H1 (cell line): ENCODE measurements at regions not wholly inside any gene's neighbourhood (a gene's known extent, or its start where the extent isn't known, plus 50 kb on each side); places are given as distances from the start of the nearest gene placed in this dataset.

Experiments used
- CTCF ChIA-PET: fragments of 300-600 bp; sonication (Branson Sonifier 250); formaldehyde crosslinking; loops from one replicate; lab custom pipeline; 2021; ENCODE audit not compliant: partially characterized antibody; lab: Charles Lee
- POLR2A ChIA-PET: fragments of 300-600 bp; sonication (Branson Sonifier 250); formaldehyde crosslinking; loops from one replicate; lab custom pipeline; 2021; ENCODE audit warnings: inconsistent platforms; ENCODE audit not compliant: partially characterized antibody; lab: Charles Lee
- DNase-seq, 2 experiments: peaks; one replicate each; pipeline versions ENCODE4 v3.0.0 to v3.0.0-alpha.2; 2010 to 2022; ENCODE audit warnings: low spot score in 2 of 2, low read depth in 1 of 2, mixed read lengths in 1 of 2
- FAIRE-seq: peaks from 2 replicates; lab custom pipeline; 2011; peaks lifted over from hg19 to GRCh38; lab: Jason Lieb, UNC
- H2AFZ ChIP-seq: 2 replicates; pipeline ENCODE4 v1.8.1; 2012; ENCODE audit warnings: low read length, inconsistent platforms
- H2AK5ac ChIP-seq: 2 replicates; pipeline ENCODE4 v1.6.1; 2013; ENCODE audit warnings: low read depth, low read length
- H2BK120ac ChIP-seq: replicated peaks from 2 replicates; pipeline ENCODE3; 2013; ENCODE audit warnings: low read depth, low read length, inconsistent platforms
- H2BK12ac ChIP-seq: 2 replicates; pipeline ENCODE4 v1.6.1; 2013; ENCODE audit warnings: low read depth, low read length
- H2BK15ac ChIP-seq: 2 replicates; pipeline ENCODE4 v1.6.1; 2013; ENCODE audit warnings: low read length
- H2BK20ac ChIP-seq: 2 replicates; pipeline ENCODE4 v1.6.1; 2013; ENCODE audit warnings: low read length
- H2BK5ac ChIP-seq: 2 replicates; pipeline ENCODE4 v1.6.1; 2013; ENCODE audit warnings: low read depth, low read length
- H3K14ac ChIP-seq: 2 replicates; pipeline ENCODE4 v1.6.1; 2013; ENCODE audit warnings: inconsistent platforms; ENCODE audit not compliant: insufficient read length
- H3K18ac ChIP-seq: 2 replicates; pipeline ENCODE4 v1.6.1; 2013; ENCODE audit warnings: low read length; ENCODE audit errors: extremely low read depth
- H3K23ac ChIP-seq: 2 replicates; pipeline ENCODE4 v1.6.1; 2013; ENCODE audit warnings: inconsistent platforms; ENCODE audit not compliant: insufficient read length
- H3K23me2 ChIP-seq: 2 replicates; pipeline ENCODE4 v1.6.1; 2013; ENCODE audit warnings: low read depth, low read length
- H3K27ac ChIP-seq: 2 replicates; pipeline ENCODE4 v1.6.1; 2011; ENCODE audit warnings: low read depth, low read length, inconsistent platforms
- H3K27me3 ChIP-seq, 4 experiments: replicated peaks in 1 of 4; 1 replicate in 1 of 4; 2 replicates in 3 of 4; pipeline versions ENCODE4 v1.6.1 to v1.8.1; 2011 to 2013; ENCODE audit warnings: low read length in 3 of 4, mild to moderate bottlenecking in 3 of 4, inconsistent platforms in 2 of 4, mixed read lengths in 2 of 4, moderate library complexity in 1 of 4; ENCODE audit not compliant: control insufficient read depth in 3 of 4, insufficient read depth in 3 of 4; ENCODE audit errors: extremely low read depth in 1 of 4
- H3K36me3 ChIP-seq, 4 experiments: 2 replicates each; pipeline versions ENCODE4 v1.6.1 to v1.8.1; 2011 to 2013; ENCODE audit warnings: mild to moderate bottlenecking in 4 of 4, low read length in 3 of 4, moderate library complexity in 2 of 4, control low read depth in 1 of 4, inconsistent platforms in 1 of 4; ENCODE audit not compliant: insufficient read depth in 4 of 4, control insufficient read depth in 2 of 4
- H3K4ac ChIP-seq: replicated peaks from 2 replicates; pipeline ENCODE3; 2013; ENCODE audit warnings: low read length, low read depth, mixed read lengths, inconsistent platforms; ENCODE audit not compliant: insufficient read length
- H3K4me1 ChIP-seq, 4 experiments: replicated peaks in 1 of 4; 1 replicate in 1 of 4; 2 replicates in 3 of 4; pipeline versions ENCODE4 v1.6.1 to v1.8.1; 2011 to 2013; ENCODE audit warnings: low read length in 3 of 4, inconsistent platforms in 2 of 4, mixed read lengths in 1 of 4; ENCODE audit not compliant: insufficient read depth in 4 of 4, control insufficient read depth in 3 of 4
- H3K4me2 ChIP-seq, 2 experiments: 2 replicates each; pipeline versions ENCODE4 v1.6.1 to v1.8.1; 2011 to 2013; ENCODE audit warnings: low read depth in 2 of 2, low read length in 2 of 2, control low read depth in 1 of 2, inconsistent platforms in 1 of 2, mild to moderate bottlenecking in 1 of 2; ENCODE audit not compliant: insufficient read depth in 1 of 2
- H3K4me3 ChIP-seq, 4 experiments: fragments of 200-600, 300-600 bp in 1 of 4; sonication (generic), shearing (Covaris generic), sonication (Bioruptor Twin) in 1 of 4; 2 replicates each; pipeline versions ENCODE4 v1.5.1 to v1.8.1; 2011 to 2016; ENCODE audit warnings: low read length in 4 of 4, low read depth in 3 of 4, control low read depth in 2 of 4, inconsistent platforms in 2 of 4, mild to moderate bottlenecking in 2 of 4, mixed read lengths in 1 of 4, moderate library complexity in 1 of 4; ENCODE audit not compliant: insufficient read depth in 2 of 4; ENCODE audit errors: extremely low read depth in 1 of 4
- H3K56ac ChIP-seq: replicated peaks from 2 replicates; pipeline ENCODE3; 2013; ENCODE audit warnings: low read depth, mild to moderate bottlenecking, mixed read lengths, low read length, inconsistent platforms; ENCODE audit not compliant: insufficient read length
- H3K79me1 ChIP-seq: 2 replicates; pipeline ENCODE4 v1.6.1; 2013; ENCODE audit warnings: low read depth, low read length, control low read depth
- H3K79me2 ChIP-seq, 2 experiments: 2 replicates each; pipeline versions ENCODE4 v1.6.1 to v1.8.1; 2012 to 2013; ENCODE audit warnings: low read length in 2 of 2, mild to moderate bottlenecking in 2 of 2, inconsistent platforms in 1 of 2; ENCODE audit not compliant: insufficient read depth in 2 of 2, control insufficient read depth in 1 of 2
- H3K9ac ChIP-seq, 4 experiments: replicated peaks in 1 of 4; 1 replicate in 1 of 4; 2 replicates in 3 of 4; pipeline versions ENCODE4 v1.6.1 to v1.8.1; 2011 to 2013; ENCODE audit warnings: low read depth in 3 of 4, low read length in 3 of 4, control low read depth in 2 of 4, mild to moderate bottlenecking in 2 of 4, moderate library complexity in 2 of 4, inconsistent platforms in 1 of 4; ENCODE audit errors: extremely low read depth in 1 of 4
- H3K9me3 ChIP-seq, 2 experiments: 2 replicates each; pipeline versions ENCODE4 v1.6.1 to v1.8.1; 2012 to 2013; ENCODE audit warnings: mild to moderate bottlenecking in 2 of 2, moderate library complexity in 2 of 2, control low read depth in 1 of 2, inconsistent platforms in 1 of 2, low read depth in 1 of 2, low read length in 1 of 2, mixed read lengths in 1 of 2; ENCODE audit not compliant: insufficient read depth in 2 of 2
- H4K20me1 ChIP-seq, 2 experiments: replicated peaks in 1 of 2; 2 replicates each; pipeline versions ENCODE3 to v1.8.1; 2011 to 2013; ENCODE audit warnings: inconsistent platforms in 2 of 2, low read length in 2 of 2, mild to moderate bottlenecking in 1 of 2; ENCODE audit not compliant: insufficient read depth in 2 of 2, control insufficient read depth in 1 of 2
- H4K5ac ChIP-seq: 2 replicates; pipeline ENCODE4 v1.6.1; 2013; ENCODE audit warnings: low read length, low read depth, mixed read lengths, inconsistent platforms; ENCODE audit not compliant: insufficient read length
- H4K8ac ChIP-seq: 2 replicates; pipeline ENCODE4 v1.8.0; 2013; ENCODE audit warnings: mild to moderate bottlenecking, moderate library complexity, low read length, inconsistent platforms; ENCODE audit not compliant: insufficient read depth; ENCODE audit errors: extremely low read depth
- H4K91ac ChIP-seq: replicated peaks from 2 replicates; pipeline ENCODE3; 2013; ENCODE audit warnings: low read length, mixed read lengths, inconsistent platforms; ENCODE audit not compliant: insufficient read length
- BACH1 ChIP-seq: IDR thresholded peaks from 2 replicates; pipeline ENCODE4 v1.6.1; 2012; ENCODE audit warnings: low read length, improper control_type of control experiment
- EGR1 ChIP-seq: IDR thresholded peaks from 2 replicates; pipeline ENCODE4 v1.6.1; 2011; ENCODE audit warnings: low read depth, low read length, borderline replicate concordance
- GABPA ChIP-seq: IDR thresholded peaks from 2 replicates; pipeline ENCODE4 v1.6.1; 2011; ENCODE audit warnings: mild to moderate bottlenecking, low read length, moderate library complexity, borderline replicate concordance; ENCODE audit not compliant: insufficient read depth
- KDM5A ChIP-seq: fragments of 200-600 bp; IDR thresholded peaks from 2 replicates; pipeline ENCODE4 v1.7.1; 2012; ENCODE audit warnings: mild to moderate bottlenecking, low read length, inconsistent platforms, mixed read lengths
- PHF8 ChIP-seq: fragments of 200-600 bp; sonication (generic); conservative IDR thresholded peaks from 2 replicates; pipeline ENCODE4 v1.7.1; 2012; ENCODE audit warnings: low read depth, mild to moderate bottlenecking, inconsistent platforms, low read length, moderate library complexity
- POLR2AphosphoS5 ChIP-seq: IDR thresholded peaks from 2 replicates; pipeline ENCODE4 v1.6.1; 2011; ENCODE audit warnings: low read depth, low read length
- RFX5 ChIP-seq: IDR thresholded peaks from 2 replicates; pipeline ENCODE4 v1.6.1; 2011; ENCODE audit warnings: low read depth, low read length, improper control_type of control experiment, borderline replicate concordance
- SAP30 ChIP-seq: fragments of 300-600 bp; sonication (generic); IDR thresholded peaks from 2 replicates; pipeline ENCODE4 v1.7.1; 2012; ENCODE audit warnings: low read length, moderate library complexity, mild to moderate bottlenecking, inconsistent platforms; ENCODE audit not compliant: insufficient read depth, insufficient replicate concordance
- TAF7 ChIP-seq: optimal IDR thresholded peaks from 2 replicates; pipeline ENCODE3; 2011; ENCODE audit warnings: low read depth, mild to moderate bottlenecking, inconsistent platforms, low read length, moderate library complexity, borderline replicate concordance
- WGBS, 2 experiments: shearing (Covaris generic) in 1 of 2; methylation state at CpG; one replicate each; pipeline versions ENCODE4 v1.1.6 to v1.1.7; 2013 to 2015; ENCODE audit warnings: low lambda C conversion rate in 2 of 2, mixed read lengths in 2 of 2, inconsistent platforms in 1 of 2, low coverage in 1 of 2, missing lambda C conversion rate in 1 of 2; ENCODE audit not compliant: insufficient replicate concordance in 2 of 2, insufficient coverage in 1 of 2, insufficient read length in 1 of 2; ENCODE audit errors: extremely low coverage in 1 of 2, missing lambda C conversion rate in 1 of 2; 5-methylcytosine and 5-hydroxymethylcytosine counted together

DNA sequence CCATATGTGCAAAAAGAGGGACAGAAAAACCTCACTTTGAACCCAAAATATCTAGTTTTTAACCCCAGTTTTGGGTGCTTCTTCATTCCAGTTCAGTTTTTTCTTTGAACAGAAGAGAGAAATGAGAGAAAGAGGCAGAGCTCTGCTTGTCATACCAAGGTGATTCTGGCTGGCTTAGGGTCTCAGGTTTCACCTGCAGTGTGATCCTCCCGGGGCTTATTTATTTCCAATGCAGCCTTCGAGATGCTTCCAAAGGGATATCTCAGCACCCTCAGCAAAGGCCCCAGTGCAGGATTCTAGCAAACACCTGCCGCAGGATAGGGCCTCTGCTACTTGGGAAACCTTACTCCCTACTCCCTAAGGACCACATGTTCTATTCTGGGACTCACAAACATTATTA lies 131.3 kb downstream of the WDR11 start:
- Histone ChIP-seq H2BK20ac (peak overlapping the region; percentile 15; the same call in 1 of the 2 replicates), H3K14ac (no peak overlapping the region), H3K9ac (no peak overlapping the region), H2AK5ac (no peak overlapping the region), H4K5ac (no peak overlapping the region), H3K23me2 (peaks cover 5% of the 10 kb centered on the region), H3K9me3 (peaks cover 2 to 9% of the 10 kb centered on the region in 2 experiments; a peak in 3 of 4 replicates), H3K79me1 (no peaks in the 10 kb centered on the region), H3K56ac (no peak overlapping the region), H3K27me3 (peaks cover 2 to 21% (median 20%) of the 10 kb centered on the region in 4 experiments), H3K18ac (no peak overlapping the region), H2BK5ac (no peak overlapping the region), H2BK15ac (no peak overlapping the region), H2BK12ac (no peak overlapping the region), H2AFZ (no peak overlapping the region), H4K91ac (no peak overlapping the region), H3K79me2 (no peaks in the 10 kb centered on the region), H3K4me2 (peak overlapping the region; percentile 20 to 31; a peak in 1 of 4 replicates), H3K4ac (no peak overlapping the region), H3K36me3 (no peaks in the 10 kb centered on the region), H3K27ac (no peak overlapping the region), H3K4me1 (peaks cover 15 to 27% (median 19%) of the 10 kb centered on the region in 4 experiments), H3K4me3 (no peak overlapping the region), H4K20me1 (no peaks in the 10 kb centered on the region), H4K8ac (no peak overlapping the region), H2BK120ac (no peak overlapping the region), H3K23ac (no peak overlapping the region)
- DNase-seq (no peak), FAIRE-seq (no peak)
- POLR2A ChIA-PET, result interaction anchor here (1.6 kb wide), 1 partner anchor 11 kb away, joined by 3 read pairs; no protein-coding TSS in a partner anchor
- WGBS, 2 experiments, result 62% methylated on average over 3 of the region's 3 CpGs; no CpG with 5 or more reads in 1 of the 2 experiments
- CTCF ChIA-PET, result interaction anchor here (1.2 to 3.9 kb wide), 4 partner anchors 10 to 19 kb away, joined by 4 to 15 read pairs (median 6); no protein-coding TSS in a partner anchor
- TF ChIP-seq EGR1 (no peak), BACH1 (no peak), TAF7 (no peak), SAP30 (no peak), PHF8 (no peak), POLR2AphosphoS5 (no peak), KDM5A (no peak), RFX5 (no peak), GABPA (no peak)
